HG02763 (cell line): ENCODE measurements at regions not wholly inside any gene's neighbourhood (a gene's known extent, or its start where the extent isn't known, plus 50 kb on each side); places are given as distances from the start of the nearest gene placed in this dataset.

Experiments used
- ATAC-seq: cut with Tn5 transposase; IDR thresholded peaks from one replicate; pipeline ENCODE4 v1.9.1; 2021; ENCODE audit warnings: mild to moderate bottlenecking, moderate library complexity; ENCODE audit not compliant: unreplicated experiment

DNA sequence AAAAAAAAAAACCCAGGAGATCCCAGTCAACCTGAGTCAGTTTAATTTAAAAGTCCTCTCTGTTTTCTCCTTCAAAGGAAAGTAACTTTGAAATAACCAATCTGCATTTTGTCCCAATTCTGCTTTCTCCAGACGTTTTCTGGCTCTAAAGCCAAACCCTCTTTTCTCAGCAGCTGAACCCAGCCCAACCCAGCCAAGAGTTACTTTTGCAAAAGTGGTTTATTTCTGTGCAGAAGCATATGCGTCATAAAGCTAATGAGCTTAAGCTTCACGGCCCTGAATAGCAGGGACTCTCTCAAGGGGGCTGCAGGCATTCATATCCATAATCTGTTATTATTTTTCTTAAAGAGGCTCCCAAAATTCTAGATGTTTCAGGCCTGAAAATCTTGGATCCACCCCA, 176.6 kb downstream of the GALC start:
- no peak for ATAC-seq

DNA sequence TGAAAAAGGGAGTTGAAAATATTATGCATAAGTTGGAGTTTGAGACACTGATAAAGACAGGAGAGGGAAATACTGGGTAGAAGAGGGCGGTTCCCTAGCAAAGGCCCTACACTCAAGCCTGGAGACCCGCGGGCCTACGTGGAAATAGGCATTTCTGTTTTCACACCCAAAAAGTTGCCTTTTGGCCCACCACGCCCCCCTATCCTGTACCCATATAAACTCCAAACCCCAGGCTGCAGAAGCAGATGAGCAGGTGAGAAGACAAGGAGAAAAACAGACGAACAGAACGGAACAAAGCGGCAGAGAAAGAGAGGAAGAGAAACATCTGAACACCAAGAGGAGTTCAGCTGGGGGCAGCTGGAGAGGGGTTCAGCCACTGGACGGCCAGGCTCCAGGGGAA, 177.9 kb downstream of the GALC start:
- ATAC-seq: no peak

- ATAC-seq: no peak
Measured at GRCh38 chr14:87813686-87814085, 179.3 kb downstream of the GALC start.

DNA sequence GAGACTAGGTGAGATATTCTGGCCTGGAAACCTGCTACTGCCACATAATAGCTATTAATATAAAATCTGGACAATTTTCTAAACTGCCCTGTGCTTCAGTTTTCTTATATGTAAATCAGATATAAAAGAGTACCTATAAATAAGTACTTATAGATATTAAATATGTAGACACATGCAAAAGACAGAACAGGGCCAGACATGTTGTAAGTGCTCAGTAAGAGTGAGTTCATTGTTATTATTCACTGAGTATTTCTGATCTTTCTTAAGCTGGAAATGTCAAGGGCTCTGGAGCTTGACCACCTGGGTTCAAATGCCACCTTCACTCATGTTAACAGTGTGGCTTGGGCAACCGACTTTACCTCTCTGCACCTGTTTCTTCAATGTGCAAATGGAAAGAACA, 179.8 kb downstream of the GALC start:
- no peak for ATAC-seq

- ATAC-seq: no peak
Measured at GRCh38 chr14:87811246-87811645, 181.7 kb downstream of the GALC start.

DNA sequence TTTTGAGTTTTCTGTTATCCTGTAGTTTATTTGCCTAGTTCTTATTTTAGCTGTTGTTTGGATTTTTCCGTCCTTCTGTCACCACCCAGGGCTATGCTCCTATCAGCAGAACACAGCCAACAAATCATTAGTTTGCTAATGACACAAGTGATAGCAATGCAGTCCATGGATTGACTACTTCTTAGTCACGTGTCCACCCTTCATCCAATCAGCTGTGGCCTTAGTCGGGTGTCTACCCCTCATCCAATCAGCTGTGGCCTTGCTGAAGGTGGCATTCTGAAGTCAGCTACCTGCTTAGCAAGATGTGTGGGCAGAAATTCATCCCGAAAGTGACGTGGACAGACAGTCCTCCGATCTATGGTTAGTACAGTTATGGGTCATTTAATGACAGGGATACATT, 182.3 kb downstream of the GALC start:
- ATAC-seq: no peak

DNA sequence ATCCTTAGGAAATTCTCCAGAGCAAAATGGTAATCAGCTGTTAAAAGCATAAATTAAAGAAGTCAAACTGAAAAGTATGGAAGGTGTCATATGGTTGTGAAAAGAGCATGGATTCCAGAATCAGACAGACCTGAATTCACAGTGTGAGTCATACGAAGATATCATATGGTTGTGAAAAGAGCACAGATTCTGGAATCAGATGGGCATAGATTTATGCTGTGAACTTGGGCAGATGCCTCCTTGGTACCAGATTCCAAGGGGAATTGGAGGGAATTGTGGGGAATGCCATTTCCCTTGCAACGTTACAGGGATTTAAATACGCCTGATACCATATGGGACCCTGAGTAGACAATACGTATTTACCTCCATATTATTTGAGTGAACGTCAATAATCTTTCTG, 183.7 kb downstream of the GALC start:
- no peak for ATAC-seq

DNA sequence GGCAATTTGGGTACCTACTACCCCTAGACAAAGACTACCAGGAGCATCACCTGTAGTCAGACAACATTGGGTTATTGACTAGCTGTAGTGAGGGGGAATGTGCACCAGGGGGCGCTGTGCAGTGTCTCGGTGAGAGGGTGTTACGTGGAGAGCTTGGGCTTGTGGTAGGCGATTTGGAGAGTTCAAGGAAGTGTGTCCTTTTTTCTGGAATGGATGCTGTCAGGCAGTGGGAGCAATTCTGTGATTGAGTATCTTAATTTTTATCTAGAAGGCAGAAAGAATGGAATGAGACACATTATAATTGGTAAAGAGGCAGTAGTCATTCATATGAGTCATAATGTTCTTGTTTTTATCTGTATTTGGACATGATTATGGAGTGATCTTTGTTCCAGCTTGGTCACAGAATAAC, 187.7 kb downstream of the GALC start:
- no peak for ATAC-seq

DNA sequence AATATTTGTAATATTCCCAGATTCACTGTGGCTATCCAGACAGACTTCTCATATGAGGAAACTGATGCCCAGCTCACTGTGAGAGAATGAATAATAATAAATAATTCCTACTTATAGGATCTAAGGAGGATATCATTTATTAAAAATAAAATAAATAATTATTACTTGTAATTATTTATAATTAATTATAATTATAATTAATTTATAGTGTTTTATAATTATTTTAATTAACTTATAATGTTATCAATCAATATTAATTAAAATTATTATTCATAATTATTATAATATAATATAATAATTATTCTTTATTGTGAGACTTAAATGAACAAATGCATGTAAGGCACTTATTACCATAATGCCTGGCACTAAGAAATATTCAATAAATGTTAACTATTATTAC, 192.8 kb downstream of the GALC start:
- no peak for ATAC-seq

DNA sequence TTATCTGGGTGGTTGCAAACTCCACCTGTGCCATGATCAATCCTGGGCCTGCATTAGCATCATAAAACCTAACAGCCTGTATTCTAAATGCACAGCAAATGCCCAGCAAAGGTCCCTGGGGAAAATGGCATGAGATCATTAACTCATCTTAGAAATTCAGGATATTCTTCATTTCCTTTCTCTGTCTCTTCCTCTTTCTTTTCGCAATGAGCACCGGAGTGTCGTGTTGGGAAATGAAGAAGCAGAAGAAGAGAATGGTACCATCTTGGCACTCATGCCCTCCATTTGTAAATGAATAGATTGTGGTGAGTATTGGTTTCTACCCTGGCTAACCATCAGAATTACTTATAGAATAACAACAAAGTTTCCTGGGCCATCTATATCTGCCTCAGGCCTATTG, 193.6 kb downstream of the GALC start:
- ATAC-seq: no peak

- ATAC-seq: no peak
Measured at GRCh38 chr14:87797001-87797400, 196.0 kb downstream of the GALC start.

GRCh38 chr14:87794561-87794960, 198.4 kb downstream of the GALC start:
- no peak for ATAC-seq

DNA sequence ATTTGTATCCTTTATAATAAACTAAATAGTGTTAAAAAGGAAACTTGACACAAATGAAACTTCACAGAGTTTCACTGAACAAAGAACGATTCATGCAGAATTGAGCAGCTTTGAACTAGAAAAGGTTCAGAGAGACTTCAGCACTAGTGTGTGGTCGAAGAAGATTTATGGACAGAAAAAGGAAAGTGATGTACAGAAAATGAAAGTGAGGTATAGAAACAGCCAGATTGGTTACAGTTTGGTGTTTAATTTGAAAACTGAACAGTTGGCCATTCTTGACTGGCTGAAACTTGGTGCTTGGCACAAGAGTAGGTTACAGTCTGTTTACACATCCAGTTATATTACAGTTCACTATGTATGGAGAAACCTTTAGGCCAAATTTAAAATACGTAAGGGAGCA, 207.1 kb downstream of the GALC start:
- no peak for ATAC-seq

GRCh38 chr14:87784386-87784785, 208.6 kb downstream of the GALC start:
- no peak for ATAC-seq

DNA sequence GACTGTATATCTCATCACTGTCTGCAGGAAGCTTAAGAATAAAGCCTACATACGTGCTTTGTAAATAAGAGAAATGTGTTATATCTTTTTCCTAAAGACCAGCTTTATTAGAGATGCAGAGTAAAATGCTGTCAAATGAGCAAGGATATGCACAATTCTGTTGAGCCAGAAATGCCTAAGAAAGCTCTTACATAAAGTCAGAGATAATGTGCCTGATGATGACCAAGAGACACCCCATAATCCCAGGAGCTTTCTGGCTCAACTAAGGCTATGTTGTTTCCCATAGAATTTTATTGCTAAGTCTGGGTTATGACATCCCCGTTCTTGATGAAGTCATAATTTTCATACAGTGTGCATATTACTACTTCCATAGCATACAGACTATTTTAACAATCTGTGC, 209.9 kb downstream of the GALC start:
- ATAC-seq: no peak

GRCh38 chr14:87772854-87773253, 220.1 kb downstream of the GALC start:
- no peak for ATAC-seq

DNA sequence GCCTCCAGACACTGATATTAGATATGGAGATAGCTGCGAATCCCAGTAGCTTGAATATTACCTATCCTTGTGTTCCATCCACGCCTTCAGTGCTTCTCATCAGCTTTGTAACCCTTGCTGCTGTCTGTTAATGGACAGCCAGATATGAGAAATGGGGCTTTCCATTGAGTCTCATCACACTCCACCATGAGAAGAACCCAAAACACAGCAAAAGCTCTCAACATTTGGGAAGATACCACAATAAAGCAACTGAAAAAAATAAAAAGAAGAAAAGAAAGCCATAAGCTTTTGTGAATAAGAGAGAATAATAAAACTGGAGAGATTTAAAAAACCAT, 225.4 kb downstream of the GALC start:
- peak; percentile 76 for ATAC-seq

- no peak for ATAC-seq
Measured at GRCh38 chr14:87758876-87759275, 234.1 kb downstream of the GALC start.

GRCh38 chr14:87756661-87757060, 236.3 kb downstream of the GALC start:
- ATAC-seq: peak; percentile 68

DNA sequence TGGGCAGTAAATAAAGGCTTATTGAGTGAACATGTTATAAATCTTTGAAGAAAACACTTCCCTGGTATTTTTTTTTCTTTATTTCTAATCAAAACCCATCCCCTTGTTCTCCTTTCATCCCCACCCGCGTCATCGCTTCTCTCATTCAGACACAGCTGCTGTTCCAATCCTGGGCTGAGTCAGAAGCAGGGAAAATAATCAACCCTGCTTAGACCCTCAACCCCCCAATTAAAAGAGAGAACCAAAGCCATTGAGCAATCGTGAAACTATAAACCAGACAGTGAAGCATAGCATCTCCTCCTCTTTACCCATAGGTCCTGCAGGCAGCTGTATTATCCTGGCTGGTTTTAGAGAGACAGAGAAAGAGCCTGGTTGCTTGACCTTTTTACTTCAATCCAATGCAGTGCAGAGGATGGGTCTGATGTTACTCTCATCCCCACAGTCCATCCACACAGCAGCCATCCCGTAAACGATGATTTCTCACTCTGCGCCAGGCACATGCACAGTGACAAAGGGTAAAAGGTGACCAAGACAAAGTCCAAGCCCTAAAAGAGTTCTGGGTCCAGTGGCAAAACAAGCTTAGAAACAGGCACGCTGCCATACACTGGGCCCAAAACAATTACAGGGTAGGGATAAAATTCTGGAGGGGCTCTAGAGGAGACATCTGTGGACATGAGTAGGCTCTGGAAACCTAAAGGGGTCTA, 238.3 kb downstream of the GALC start:
- no peak for ATAC-seq

DNA sequence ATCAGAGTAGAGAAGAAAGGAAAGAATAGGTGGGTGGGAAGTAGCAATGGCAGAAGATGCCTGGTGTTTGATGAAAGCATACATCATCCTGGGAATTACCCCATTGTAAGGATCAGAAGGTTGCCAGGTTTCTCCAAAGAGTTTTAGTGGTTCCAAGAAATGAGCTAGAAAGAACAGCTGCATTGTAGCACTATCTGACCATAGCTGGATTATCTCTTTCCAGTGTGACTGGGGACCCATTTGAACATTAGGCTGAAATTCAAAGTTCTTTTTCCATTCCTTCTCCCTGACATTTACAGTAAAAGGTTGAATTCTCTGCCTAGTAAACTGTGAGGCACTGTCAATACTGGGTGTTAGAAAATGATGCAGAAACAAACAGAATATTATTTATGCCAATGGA, 244.4 kb downstream of the GALC start:
- ATAC-seq: no peak

DNA sequence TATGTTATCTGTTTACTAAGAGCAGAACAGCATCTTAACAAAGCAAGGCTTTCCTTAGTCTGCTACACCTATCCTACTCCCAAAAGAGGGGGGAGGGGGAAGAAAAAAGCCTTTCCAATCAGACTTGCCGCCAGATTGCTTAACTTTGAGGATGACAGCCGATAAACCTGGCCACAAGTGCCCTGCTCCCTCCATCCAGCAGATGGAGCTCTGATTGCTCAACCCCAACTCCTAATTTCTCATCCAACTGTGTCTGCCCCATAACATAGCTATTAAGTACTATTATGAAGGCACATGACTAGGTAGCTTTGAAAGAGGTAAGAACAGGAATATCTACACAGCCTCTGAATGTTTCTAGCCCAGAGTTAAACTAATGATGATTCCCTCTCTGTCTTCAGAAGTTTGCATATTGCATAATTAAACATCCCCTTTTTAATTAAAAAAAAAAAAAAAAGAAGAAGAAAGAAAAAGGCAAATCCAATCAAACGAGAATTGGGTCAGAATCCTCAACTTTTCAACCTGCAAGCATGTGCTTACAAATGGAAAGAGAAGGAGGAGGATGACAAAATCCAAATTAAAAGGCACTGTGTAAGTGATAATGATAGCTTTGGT, 247.4 kb downstream of the GALC start:
- peak; percentile 83 for ATAC-seq
